ENCODE measurements at regions not wholly inside any gene's neighbourhood (a gene's known extent, or its start where the extent isn't known, plus 50 kb on each side); places are given as distances from the start of the nearest gene placed in this dataset.

DNA sequence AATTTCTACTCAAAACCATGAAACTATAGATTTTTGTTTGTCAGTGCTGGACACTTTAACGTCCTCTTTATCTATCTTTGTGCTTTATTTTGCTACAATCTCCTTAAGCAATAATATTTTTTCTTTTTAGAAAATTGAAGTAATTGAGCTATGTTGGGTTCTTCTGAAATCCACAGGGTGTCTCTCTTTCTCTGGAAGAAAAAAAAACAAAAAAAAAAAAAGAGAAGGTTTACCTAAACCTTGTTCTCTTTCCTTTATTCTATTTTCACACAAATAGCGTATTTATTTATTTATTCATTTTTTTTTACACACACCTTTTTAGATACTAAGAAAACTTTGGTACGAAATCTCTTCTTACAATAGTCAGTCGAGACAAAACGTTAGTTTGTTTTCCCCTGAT lies 601.0 kb downstream of the EDEM1 start:
- TF ChIP-seq, protein P1, sequence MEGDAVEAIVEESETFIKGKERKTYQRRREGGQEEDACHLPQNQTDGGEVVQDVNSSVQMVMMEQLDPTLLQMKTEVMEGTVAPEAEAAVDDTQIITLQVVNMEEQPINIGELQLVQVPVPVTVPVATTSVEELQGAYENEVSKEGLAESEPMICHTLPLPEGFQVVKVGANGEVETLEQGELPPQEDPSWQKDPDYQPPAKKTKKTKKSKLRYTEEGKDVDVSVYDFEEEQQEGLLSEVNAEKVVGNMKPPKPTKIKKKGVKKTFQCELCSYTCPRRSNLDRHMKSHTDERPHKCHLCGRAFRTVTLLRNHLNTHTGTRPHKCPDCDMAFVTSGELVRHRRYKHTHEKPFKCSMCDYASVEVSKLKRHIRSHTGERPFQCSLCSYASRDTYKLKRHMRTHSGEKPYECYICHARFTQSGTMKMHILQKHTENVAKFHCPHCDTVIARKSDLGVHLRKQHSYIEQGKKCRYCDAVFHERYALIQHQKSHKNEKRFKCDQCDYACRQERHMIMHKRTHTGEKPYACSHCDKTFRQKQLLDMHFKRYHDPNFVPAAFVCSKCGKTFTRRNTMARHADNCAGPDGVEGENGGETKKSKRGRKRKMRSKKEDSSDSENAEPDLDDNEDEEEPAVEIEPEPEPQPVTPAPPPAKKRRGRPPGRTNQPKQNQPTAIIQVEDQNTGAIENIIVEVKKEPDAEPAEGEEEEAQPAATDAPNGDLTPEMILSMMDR (IDR thresholded peaks at IDR 0.05; ENCODE audit: unreplicated experiment) = no peak
- Mint-ChIP-seq H3K27ac (ENCODE audit: unreplicated experiment) (no peak overlapping the region), H3K27me3 (ENCODE audit: unreplicated experiment) (no peaks in the 10 kb centered on the region), H3K4me1 (ENCODE audit: low read depth, unreplicated experiment) (no peaks in the 10 kb centered on the region), H3K9me3 (ENCODE audit: low read depth, unreplicated experiment) (no peaks in the 10 kb centered on the region), H3K4me3 (ENCODE audit: low read depth, unreplicated experiment) (no peak overlapping the region), H3K36me3 (ENCODE audit: insufficient read depth, unreplicated experiment) (no peaks in the 10 kb centered on the region)
- DNase-seq = no peak
- BruUV-seq (replicated peaks) = no TSS peak
- intact Hi-C loops (cut with micrococcal nuclease; ENCODE audit: unreplicated experiment) = no loop called here
- CTCF ChIA-PET = no interaction called here

DNA sequence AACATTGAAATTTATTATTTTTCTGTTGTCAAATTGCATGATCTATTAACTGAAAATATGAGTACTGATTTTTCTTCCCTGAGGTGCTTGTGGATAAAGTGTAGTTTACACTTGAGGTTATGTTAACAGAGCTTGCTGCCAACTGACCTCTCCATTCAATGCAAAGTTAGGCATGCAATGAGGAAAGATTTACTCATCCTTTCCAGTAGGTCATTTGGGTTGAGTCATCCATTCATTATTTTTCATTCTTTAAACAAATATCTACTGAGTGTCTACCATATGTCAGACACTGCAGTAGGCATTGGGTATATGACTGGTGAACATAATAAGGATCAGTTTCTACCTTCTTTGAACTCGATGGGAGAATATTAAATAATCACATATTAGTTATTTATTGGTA lies 604.1 kb downstream of the EDEM1 start:
- no TSS peak for BruUV-seq (replicated peaks)
- peak overlapping the region; percentile 23 for H3K27ac Mint-ChIP-seq (ENCODE audit: unreplicated experiment)
- no peaks in the 10 kb centered on the region for H3K4me1 Mint-ChIP-seq (ENCODE audit: low read depth, unreplicated experiment)
- H3K36me3 Mint-ChIP-seq (ENCODE audit: insufficient read depth, unreplicated experiment) = no peaks in the 10 kb centered on the region
- TF ChIP-seq, protein P1 (IDR thresholded peaks at IDR 0.05; ENCODE audit: unreplicated experiment) = no peak
- no peaks in the 10 kb centered on the region for H3K27me3 Mint-ChIP-seq (ENCODE audit: unreplicated experiment)
- no peak overlapping the region for H3K4me3 Mint-ChIP-seq (ENCODE audit: low read depth, unreplicated experiment)
- intact Hi-C loops (cut with micrococcal nuclease; ENCODE audit: unreplicated experiment) = loop anchor here (10.0 kb wide), 1 partner anchor 217 kb away; no protein-coding TSS in a partner anchor
- H3K9me3 Mint-ChIP-seq (ENCODE audit: low read depth, unreplicated experiment) = peaks cover 5% of the 10 kb centered on the region
- no peak for DNase-seq
- CTCF ChIA-PET = no interaction called here

DNA sequence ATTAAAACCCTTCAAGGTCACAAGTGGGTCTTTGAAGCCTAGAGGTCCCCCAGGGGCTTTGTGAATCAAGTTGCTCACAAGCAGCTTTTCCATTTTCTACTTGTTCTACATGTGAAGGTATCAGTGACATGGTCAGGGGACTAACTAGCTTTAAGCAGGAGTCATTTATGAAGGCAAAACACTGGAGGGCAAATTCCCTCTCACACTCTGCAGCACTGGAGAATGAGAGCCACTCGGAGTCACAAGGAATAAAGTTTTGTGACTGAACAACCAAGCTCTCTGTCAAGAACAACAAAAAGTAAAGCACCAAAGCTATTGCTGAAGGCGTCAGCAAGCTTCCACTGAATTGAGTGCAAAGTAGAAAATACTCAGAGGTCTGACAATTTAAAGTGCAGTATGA lies 609.0 kb downstream of the EDEM1 start:
- Mint-ChIP-seq H3K36me3 (ENCODE audit: insufficient read depth, unreplicated experiment) (peaks cover 6% of the 10 kb centered on the region), H3K27me3 (ENCODE audit: unreplicated experiment) (no peaks in the 10 kb centered on the region), H3K4me3 (ENCODE audit: low read depth, unreplicated experiment) (no peak overlapping the region), H3K27ac (ENCODE audit: unreplicated experiment) (no peak overlapping the region), H3K4me1 (ENCODE audit: low read depth, unreplicated experiment) (no peaks in the 10 kb centered on the region), H3K9me3 (ENCODE audit: low read depth, unreplicated experiment) (peaks cover 5% of the 10 kb centered on the region)
- no TSS peak for BruUV-seq (replicated peaks)
- TF ChIP-seq, protein P1 (IDR thresholded peaks at IDR 0.05; ENCODE audit: unreplicated experiment) = no peak
- CTCF ChIA-PET = no interaction called here
- intact Hi-C loops (cut with micrococcal nuclease; ENCODE audit: unreplicated experiment) = loop anchor here (10.0 kb wide), 1 partner anchor 222 kb away; no protein-coding TSS in a partner anchor
- DNase-seq = no peak

DNA sequence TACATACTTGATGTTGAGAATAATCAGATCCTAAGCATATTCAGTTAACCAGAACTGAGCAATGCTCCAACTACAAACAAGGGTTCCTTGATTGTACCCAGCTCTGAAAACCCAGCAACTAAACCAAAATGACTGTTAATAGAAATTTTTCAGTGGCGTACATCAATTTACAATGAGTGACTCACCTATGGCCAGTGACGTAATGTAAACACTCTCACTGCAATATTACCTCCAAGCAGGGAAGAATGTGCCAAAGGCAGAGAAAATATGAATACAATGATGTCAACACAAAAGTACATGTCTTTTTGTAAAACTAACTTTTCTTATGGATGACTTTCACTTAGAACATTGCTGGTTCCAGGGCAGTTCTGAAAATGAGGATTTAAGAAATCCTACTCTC lies 611.3 kb downstream of the EDEM1 start:
- TF ChIP-seq, protein P1 (IDR thresholded peaks at IDR 0.05; ENCODE audit: unreplicated experiment) = no peak
- Mint-ChIP-seq H3K4me1 (ENCODE audit: low read depth, unreplicated experiment) (no peaks in the 10 kb centered on the region), H3K36me3 (ENCODE audit: insufficient read depth, unreplicated experiment) (peaks cover 6% of the 10 kb centered on the region), H3K9me3 (ENCODE audit: low read depth, unreplicated experiment) (peaks cover 5% of the 10 kb centered on the region), H3K27me3 (ENCODE audit: unreplicated experiment) (no peaks in the 10 kb centered on the region), H3K4me3 (ENCODE audit: low read depth, unreplicated experiment) (no peak overlapping the region), H3K27ac (ENCODE audit: unreplicated experiment) (peak overlapping the region; percentile 76)
- no TSS peak for BruUV-seq (replicated peaks)
- intact Hi-C loops (cut with micrococcal nuclease; ENCODE audit: unreplicated experiment) = loop anchor here (1.0 to 10.0 kb wide), 3 partner anchors 224 to 494 kb away; no protein-coding TSS in a partner anchor
- DNase-seq = no peak
- CTCF ChIA-PET = interaction anchor here (1.0 kb wide), 1 partner anchor 501 kb away, joined by 4 read pairs; no protein-coding TSS in a partner anchor

All from Calu3 (cell line).